ENCODE measurements at regions not wholly inside any gene's neighbourhood (a gene's known extent, or its start where the extent isn't known, plus 50 kb on each side); places are given as distances from the start of the nearest gene placed in this dataset.
"Not testable (repeated sequence)": the region's sequence is repeated elsewhere in the genome, so short reads cannot be mapped to it uniquely, and the experiment has no call there.

DNA sequence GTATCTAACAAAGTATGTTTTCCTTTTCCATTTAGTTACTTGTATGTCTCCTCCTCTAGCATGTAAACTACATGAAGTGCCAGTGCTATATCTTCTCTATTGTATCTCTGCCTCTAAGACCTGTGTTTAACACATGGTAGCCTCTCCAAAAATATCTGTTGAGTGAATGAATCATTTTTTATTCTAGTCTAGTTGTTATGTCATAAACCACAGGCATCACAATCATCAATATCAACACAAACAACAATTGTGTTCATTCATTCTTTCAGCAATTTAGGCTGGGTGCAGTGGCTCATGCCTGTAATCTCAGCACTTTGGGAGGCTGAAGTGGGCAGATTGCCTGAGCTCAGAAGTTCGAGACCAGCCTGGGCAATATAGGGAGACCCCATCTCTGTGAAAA lies 111.6 kb upstream of the EYA4 start:
- no peak for DNase-seq

DNA sequence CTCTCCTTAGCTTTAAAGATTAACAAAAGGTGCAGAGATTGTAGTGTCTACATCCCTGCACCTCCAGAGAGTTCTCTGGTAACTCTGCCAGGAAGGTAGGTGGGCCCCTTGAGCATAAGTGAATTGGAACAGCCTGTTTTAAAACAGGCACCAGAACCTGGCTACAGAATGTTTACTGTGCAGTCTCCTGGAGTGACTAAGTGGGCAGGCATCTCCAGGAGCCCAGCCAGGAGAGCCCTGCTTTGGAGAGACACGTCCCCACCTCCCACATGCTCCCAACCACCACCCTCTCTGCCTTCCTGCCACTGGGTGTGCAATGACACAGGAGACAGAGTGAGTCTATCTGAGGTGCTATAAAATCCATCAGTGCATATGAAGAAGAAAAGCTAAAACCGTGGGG lies 110.3 kb upstream of the EYA4 start:
- no peak for DNase-seq

DNA sequence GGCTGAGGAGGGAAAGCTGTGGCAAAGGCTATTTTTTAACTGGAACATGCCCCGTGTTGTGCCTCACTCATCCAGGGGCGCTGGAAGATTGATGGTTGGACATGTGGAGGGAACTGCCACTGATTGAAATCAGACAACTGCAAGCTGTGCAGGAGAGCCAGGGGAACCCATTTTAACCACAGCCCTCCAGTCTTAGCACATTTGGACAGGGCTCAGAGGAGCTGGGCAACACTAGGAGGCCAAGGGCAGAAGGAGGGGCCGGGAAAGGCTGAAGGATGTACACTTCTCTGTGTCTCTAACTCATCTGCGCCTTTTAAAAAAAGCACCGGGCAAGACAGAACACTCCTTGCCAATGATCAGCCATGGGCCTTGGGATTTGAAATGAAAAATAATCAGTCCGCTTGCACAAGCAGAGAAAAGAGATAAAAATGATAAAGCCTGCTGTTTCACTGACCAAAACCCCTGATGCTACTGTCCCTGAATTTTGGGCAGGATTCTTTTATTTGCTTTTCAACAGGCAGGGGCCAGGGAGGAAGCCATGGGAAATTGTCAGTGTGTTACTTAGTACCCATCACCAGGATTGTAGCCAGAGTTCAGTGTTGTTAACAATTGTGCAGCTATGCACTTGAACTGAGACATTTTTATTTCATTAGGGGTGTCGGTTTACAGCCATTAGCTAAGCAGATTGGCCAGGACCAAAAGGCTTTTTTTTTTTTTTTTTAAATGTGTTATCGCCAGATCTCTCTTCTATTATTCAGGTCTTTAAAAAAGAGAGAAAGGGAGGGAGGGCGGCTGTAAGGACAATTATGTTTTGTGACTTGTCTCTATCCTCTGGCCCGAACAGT lies 109.3 kb upstream of the EYA4 start:
- DNase-seq, result no peak

DNA sequence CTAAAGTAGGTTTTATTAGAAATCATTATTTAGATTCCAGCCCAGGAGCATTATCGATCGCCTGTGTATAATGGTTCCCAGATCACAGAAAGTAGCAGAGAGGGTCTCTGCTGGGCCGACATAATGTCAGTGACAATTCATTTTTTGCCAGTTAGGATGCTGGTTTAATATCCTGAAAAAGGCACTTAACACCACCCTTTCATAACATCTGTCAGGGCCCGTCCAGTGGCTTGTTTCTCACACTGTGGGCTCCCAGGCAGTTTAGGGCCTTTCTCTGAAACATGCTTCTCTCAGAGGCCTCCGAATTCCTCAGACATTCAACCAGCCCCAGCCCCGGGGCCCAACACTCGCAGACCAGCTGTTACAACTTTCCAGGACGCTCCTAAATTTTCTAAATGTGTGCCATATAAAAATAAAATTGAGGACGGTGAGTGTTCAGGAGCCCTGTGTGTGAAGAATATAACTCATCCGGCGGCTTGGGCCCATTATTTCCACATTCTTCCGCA lies 108.6 kb upstream of the EYA4 start:
- DNase-seq, result no peak

DNA sequence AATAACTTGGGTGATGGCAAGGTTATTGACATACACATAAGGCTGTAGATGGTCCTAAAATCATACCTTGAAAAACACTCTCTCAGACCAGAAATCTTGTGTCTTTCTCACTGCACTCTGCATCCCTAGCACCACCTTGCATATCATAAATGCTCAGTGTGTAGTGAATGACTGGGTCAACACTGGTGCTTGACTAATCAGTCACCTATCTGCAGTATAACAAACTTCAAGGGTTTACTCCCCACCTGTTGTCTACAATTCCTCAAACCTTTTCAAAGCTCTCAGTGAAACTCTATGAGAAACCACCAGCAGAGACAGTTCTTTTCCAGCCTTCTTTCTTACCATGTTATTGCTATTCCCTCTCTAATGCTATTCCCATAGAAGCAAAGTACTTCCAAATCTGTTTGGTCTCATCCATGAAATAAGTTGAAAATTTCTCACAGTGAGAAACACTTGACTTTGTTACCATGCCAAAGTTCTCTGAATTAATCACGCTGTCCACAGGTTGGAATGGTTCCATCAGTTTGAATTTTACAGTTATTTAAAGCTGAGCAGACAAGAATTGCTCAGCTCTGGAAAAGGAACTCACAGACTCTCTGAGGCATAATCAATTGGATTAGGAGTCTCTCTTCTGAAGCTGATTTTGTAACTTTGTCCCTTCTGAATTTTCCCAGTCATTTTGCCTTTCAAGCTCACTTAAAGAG lies 104.8 kb upstream of the EYA4 start:
- DNase-seq, result no peak

DNA sequence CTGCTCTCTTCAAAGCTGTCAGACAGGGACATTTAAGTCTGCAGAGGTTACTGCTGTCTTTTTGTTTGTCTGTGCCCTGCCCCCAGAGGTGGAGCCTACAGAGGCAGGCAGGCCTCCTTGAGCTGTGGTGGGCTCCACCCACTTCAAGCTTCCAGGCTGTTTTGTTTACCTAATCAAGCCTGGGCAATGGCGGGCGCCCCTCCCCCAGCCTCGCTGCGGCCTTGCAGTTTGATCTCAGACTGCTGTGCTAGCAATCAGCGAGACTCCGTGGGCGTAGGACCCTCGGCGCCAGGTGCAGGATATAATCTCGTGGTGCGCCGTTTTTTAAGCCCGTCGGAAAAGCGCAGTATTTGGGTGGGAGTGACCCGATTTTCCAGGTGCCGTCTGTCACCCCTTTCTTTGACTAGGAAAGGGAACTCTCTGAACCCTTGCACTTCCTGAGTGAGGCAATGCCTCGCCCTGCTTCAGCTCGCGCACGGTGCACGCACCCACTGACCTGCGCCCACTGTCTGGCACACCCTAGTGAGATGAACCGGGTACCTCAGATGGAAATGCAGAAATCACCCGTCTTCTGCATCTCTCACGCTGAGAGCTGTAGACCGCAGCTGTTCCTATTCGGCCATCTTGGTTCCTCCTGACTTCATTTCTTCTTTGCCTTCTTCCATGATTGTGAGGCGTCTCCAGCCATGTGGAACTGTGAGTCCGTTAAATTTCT lies 93.5 kb upstream of the EYA4 start:
- not testable (repeated sequence) for DNase-seq

DNA sequence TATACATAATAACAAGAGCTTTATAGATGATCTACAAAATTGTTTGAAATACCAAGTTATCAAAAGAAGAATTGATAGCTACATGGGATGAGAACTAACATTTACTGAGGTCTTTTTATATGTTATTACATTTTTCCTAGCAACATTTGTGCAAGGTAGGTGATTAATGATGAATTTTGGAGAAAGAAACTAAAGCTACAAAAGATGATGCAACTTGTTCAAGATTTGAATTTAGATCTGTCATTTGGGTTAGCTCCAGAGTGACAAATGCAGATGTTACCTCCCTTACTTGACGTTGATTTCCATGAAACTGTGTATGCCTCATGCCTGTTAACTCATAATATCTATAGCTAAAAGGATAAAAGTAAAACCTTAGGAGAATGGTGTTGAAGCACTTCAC lies 84.5 kb upstream of the EYA4 start:
- DNase-seq, result no peak

DNA sequence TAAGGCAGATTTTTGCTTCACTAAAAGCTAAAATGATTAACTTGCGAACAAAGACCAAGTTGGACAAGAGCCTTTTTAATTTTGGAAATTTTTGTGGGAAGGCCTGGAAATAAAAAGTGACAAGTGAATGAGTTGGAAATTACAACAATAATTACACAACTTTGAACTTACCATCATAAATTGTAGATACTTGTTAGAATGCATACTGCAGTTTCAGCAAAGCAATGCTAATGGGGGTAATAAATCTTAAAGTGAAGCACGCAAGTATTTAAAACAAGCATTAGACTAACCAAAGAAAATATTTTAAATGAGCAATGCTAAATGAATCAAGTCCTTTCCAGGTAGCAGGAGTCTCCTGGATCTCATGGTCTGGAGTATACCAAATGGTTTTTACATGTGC lies 83.2 kb upstream of the EYA4 start:
- no peak for DNase-seq

DNA sequence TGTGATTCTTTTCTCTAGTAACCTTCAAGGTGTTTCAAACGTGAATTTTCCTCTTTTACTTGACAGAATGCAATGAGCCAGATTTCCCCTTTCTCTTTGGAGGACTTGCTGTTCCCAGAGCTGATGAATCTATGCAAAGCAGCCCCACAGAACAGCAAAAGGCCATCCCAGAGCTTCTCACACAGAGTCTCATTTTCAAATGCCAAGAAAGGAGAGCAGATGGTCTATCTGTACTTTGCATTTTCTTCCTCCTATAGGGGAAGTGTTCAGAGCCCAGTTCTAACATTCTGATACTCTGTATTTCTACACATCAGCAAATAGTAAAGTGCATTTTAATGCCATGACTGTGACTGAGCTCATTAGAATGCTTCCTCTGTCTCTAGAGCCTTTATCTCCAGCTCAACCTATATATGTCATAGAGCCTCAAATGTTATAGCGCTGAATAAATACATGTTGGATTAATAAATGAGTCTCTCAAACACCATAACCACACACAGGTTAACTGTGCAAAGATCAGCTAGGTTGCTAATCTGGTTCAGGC lies 81.8 kb upstream of the EYA4 start:
- DNase-seq, result no peak

DNA sequence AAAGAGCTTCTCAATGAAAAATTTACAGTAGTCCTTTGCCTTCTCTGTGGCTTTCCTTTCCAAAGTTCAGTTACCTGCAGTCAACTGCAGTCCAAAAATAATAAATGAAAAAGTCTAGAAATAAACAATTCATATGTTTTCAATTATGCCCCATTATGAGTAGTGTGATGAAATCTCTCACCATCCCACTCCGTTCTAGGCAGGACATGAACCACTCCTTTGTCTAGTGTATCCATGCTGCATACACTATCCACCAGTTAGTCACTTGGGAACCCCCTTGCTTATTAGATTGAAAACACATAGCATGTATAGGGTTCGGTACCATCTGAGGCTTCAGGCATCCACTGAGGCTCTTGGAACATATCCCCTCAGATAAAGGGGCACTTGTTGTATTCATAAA lies 80.6 kb upstream of the EYA4 start:
- DNase-seq, result no peak

DNA sequence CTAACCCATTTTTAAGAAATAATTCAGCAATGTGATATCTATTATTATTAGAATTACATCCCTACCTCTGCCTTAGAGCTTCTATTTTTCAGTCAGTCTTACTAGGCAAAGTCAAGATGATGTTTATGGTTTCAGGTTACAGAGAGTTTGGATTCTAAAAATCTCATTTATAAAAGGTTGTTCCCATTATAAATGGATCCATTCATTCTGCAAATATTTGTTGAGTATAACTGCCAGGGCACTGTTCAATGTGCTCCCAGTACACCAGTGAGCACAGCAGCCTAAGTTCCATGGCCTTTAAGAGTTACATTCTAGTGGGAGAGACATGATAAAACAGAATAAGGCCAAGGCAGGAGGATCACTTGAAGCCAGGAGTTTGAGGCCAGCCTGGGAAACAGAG lies 75.9 kb upstream of the EYA4 start:
- no peak for DNase-seq

DNA sequence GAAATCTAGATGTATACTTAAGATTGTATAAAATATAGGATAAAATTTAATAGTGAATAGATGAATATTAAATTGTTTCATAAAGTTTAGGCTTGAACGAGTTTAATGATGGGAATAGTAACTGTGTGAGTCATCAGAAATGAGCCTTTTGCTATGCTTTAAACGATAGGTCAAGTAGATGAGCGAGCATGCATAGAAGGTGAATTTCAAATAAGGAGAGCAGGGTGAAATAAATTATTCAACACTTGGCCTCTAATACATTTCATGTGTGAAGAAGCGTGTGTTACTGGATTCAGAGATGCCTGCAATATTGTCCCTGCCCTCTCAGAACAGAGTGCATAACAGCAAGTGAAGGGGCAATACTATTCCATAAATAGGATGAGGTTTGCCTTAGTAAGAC lies 74.4 kb upstream of the EYA4 start:
- DNase-seq, result no peak

DNA sequence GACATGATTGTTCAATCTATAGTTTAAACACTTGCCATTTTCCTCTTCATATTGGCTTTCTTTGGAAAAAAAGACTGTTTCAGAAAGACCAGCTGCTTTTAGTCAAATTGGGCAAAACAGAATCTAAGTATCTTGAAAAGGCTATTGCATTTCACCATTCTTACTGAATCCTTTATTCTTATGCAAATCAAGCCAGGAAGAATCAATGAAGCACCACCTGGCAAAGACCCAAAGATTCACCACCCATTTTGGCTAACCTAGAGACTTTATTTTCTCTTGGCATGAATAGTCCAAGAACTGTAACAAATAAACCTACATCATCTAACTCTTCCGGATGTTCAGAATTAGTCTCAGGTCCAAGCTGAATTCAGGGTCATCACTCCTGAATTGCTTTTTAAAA lies 71.3 kb upstream of the EYA4 start:
- DNase-seq, result no peak

DNA sequence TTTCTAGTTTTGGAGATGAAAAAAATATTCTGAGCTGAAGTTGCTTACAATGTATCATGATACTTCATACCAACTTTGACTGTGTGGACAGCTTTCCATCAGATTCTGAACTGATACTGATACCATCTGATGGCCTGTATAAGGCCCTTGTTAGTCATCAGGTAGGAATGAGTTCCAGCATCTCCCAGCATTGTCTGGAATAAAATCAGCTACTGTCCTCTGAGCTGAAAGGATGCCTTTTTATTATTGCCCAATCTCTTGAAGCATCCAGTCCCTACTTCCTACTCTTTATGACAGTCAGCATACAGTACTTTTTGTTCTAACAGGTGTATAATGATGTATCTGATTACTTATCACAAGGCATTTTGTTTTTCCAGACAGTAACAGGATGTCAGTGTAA lies 70.6 kb upstream of the EYA4 start:
- DNase-seq, result no peak

DNA sequence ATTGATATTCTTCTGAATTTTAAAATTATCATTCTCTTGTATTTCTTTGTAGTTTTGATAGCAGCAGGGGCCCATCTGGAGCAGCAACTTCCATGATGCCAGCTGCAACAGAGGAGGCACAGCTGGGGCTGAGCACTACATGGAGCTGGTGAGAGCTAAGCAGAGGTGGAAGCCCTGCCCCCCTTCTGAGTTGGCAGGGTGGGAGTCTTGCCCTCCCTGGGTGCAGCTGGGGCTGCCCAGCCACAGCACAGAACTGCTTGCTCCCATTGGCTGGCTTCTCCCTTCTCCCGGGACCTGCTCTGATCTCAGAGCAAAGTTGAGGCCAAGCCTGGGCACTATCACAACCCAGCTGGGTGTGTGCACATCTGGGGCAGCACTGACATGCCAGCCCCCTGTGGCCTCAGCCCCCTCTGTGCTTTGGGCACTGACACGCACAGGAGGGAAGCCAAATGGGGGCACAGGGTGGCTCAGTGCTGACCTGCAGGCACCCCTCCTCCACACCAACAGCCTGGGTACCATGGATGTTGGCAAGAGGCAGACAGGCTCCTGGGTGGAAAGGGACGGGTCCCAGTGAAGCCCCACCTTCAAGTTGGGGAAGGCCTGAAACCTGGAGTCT lies 69.1 kb upstream of the EYA4 start:
- no peak for DNase-seq

DNA sequence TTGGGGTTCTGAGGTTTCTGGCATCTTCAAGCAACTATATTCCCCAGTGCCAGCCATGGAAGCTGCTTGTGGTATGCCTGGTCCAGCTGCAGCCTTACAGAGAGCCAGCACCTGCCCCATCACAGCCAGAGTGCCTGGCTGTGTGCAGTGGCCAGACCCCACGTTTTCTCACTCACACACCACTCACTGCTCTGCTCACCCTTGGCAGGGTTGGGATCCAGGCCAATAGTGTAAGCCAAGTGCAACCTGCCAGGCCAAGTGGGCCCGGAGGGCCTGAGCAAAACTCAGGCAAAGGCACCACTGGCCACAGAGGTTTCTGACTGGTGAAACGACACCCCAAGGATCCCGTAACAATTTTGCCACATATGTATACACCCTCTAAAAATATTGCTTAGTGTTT lies 67.9 kb upstream of the EYA4 start:
- DNase-seq, result no peak

DNA sequence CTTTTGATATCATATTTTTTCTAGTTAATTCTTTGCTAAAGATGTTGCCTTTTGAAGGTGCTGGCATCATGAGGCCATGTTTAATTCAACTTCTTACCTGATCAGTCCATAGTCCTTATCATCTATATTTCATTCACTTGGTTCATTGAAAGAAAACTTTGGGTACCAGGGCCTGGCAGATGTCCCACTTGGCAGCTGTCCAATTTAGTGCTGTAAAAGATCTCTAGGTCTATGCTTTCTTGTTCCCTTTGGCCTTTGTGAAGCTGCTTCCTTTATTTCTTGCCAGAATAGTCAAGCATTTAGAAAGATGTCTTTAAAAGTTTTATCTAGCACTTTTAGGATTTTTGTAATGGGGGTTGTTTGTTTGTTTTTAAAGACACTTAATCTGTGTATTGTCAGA lies 61.7 kb upstream of the EYA4 start:
- DNase-seq, result no peak

DNA sequence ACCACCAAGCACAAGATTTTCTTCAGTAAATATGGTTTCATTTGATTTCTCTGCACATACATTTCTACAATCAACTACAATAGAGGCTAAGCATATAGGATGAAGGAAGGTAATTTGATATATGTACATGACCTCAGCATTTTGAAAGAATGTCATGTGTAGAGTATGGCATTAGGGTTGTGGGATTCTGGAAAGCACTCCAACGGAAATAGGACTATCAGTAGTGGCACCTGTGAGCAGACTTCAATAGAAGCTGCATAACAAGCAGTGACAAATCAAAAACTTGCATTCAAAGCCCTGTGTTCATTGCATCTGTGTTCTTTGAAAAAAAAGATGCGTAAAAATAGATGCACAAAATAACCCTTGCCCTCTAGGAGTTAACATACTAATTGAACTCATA lies 57.5 kb upstream of the EYA4 start:
- no peak for DNase-seq

DNA sequence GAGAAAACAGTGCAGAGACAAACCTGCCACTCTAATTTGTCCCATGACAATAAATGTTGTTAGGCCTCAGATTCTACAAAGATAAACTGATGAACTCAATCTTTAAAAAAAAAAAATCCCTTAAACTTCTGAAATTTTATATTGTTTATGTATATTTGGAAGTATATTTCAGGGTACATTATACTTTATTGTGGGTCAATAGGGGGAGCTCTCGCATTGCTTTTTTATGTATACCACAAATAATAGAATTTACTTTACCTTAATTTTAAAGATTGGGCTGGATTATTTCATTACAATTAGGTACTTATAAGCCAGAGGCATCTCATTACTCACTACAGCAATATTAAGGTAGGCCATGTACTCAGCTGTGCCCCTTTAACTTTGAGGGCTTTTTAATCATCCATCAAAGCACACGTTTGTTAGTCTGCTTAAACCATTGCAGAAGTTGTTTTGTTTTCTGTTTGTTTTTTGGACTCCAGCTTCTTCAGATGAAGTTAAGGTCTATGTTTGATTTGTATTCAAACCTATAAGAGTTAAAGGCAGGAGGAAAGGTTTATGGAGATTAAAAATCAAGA lies 56.3 kb upstream of the EYA4 start:
- no peak for DNase-seq

DNA sequence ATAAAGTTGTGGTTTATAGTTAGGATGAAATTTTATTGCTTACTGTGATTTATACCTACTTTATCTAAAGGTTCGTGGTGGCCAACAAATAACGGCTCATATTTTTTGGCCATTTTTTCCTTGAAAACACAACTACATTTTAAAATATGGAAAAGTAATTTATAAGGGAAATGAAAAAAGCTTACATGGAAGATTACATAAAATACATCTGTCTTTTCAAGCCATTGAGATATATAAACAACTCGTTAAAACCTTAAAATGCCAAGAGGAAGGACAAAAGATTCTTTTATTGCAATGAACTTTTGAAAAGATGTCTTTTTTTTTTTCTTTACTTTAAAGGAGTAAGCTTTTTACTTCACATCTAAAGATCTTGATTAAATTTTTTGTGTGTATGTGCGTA lies 55.4 kb upstream of the EYA4 start:
- DNase-seq, result no peak

DNA sequence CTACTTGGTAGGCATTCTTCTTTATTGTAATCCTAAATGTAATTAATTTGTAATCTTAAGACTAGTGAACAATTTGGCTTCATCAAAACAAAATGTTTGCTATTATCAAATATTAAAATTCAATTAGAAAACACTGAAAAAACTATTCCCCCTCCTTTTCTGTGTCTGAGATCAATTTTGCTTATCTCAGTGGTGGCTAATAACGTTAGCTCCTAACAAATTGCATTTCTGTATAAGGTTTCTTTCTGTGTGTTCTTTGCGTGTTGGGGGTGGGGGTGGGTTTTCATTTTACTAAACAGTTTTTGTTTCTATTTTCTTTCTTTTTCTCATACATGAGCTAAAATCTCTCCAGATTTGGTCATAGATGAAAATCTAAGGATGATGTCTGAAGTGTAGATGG lies 54.0 kb upstream of the EYA4 start:
- DNase-seq, result no peak

DNA sequence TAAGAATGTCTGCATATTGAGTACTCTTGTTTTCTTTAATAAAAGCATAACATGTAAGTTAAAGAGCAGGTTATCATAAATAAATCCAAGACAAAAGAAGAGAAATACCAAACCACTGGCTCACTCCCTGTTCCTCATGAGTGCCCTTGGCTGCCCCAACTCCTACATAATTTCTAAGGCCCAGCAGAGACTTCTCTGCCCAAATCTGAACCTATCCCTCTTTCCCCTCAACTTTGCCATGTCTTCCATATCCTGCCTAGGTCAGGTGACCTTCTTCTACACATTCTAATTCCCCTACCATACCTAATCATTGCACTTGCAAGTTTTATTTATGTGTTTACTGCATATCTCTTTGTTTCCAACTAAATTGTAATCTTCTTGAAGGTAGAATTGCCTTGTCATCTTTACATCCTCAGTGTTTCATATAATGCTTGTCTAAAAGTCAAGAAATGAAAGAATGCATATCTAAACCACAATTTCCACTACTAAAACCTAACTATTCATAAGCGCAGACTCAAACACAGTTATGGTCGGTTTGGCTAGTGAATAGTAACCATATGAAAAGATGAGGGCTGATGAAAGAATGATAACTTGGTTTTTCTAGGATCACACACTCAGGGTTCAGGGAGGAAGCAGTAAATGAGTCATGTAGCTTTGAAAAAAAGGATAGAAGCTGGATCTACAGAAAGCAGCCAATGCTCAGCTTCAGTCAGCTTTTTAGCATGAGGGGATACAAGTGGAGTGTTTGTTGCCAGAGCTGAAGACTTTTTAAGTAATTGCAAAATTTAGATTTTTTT lies 53.3 kb upstream of the EYA4 start:
- no peak for DNase-seq

Data from KG1 (cell line).